Liver (tissue), 8 donors: ENCODE measurements at regions not wholly inside any gene's neighbourhood (a gene's known extent, or its start where the extent isn't known, plus 50 kb on each side); places are given as distances from the start of the nearest gene placed in this dataset.

ENCODE experiments used
- DNase-seq: peaks from one replicate; pipeline ENCODE4 v3.0.0-alpha.2; 2017; ENCODE audit warnings: low spot score
- H3K27ac ChIP-seq, 2 donors: one replicate each; pipeline ENCODE4 v1.7.0; 2013; ENCODE audit warnings: inconsistent platforms in 2 of 2, low read length in 2 of 2, control low read depth in 1 of 2, low read depth in 1 of 2, mild to moderate bottlenecking in 1 of 2
- H3K27me3 ChIP-seq, 4 donors: one replicate each; pipeline versions ENCODE4 v1.6.1 to v1.7.0; 2013; ENCODE audit warnings: low read length in 3 of 4, inconsistent platforms in 1 of 4, mild to moderate bottlenecking in 1 of 4, moderate library complexity in 1 of 4; ENCODE audit not compliant: control insufficient read depth in 4 of 4, insufficient read depth in 4 of 4
- H3K36me3 ChIP-seq, 4 donors: one replicate each; pipeline versions ENCODE4 v1.6.1 to v1.7.0; 2013; ENCODE audit warnings: low read length in 3 of 4, mild to moderate bottlenecking in 3 of 4, low read depth in 1 of 4, moderate library complexity in 1 of 4; ENCODE audit not compliant: control insufficient read depth in 4 of 4, insufficient read depth in 3 of 4
- H3K4me1 ChIP-seq, 4 donors: one replicate each; pipeline versions ENCODE4 v1.6.1 to v1.7.0; 2013; ENCODE audit warnings: low read length in 3 of 4, mild to moderate bottlenecking in 3 of 4, moderate library complexity in 1 of 4; ENCODE audit not compliant: control insufficient read depth in 4 of 4, insufficient read depth in 4 of 4
- H3K4me3 ChIP-seq, 3 donors: one replicate each; pipeline versions ENCODE4 v1.6.1 to v1.7.0; 2013; ENCODE audit warnings: low read length in 3 of 3, control low read depth in 1 of 3, low read depth in 1 of 3, mild to moderate bottlenecking in 1 of 3
- H3K9ac ChIP-seq, 2 donors: one replicate each; pipeline ENCODE4 v1.7.0; 2013; ENCODE audit warnings: low read length in 2 of 2, mild to moderate bottlenecking in 2 of 2, moderate library complexity in 2 of 2, control low read depth in 1 of 2, low read depth in 1 of 2
- H3K9me3 ChIP-seq, 4 donors: one replicate each; pipeline versions ENCODE4 v1.6.1 to v1.7.0; 2013; ENCODE audit warnings: low read length in 3 of 4; ENCODE audit not compliant: control insufficient read depth in 4 of 4
- ATF3 ChIP-seq: IDR thresholded peaks from 2 replicates; pipeline ENCODE4 v1.6.1; 2016; ENCODE audit warnings: antibody characterized with exemption
- CTCF ChIP-seq: fragments of 150-350 bp; IDR thresholded peaks from 2 replicates; pipeline ENCODE4 v1.5.1; 2017; ENCODE audit warnings: improper control_type of control experiment, low read depth, low read length; ENCODE audit not compliant: missing input control
- EGR1 ChIP-seq, 2 donors: IDR thresholded peaks; 2 replicates each; pipeline ENCODE4 v1.6.1; 2016 to 2018; ENCODE audit warnings: antibody characterized with exemption in 2 of 2, low read depth in 2 of 2
- FOXA1 ChIP-seq: IDR thresholded peaks from 2 replicates; pipeline ENCODE4 v1.6.1; 2016; ENCODE audit warnings: antibody characterized with exemption
- FOXA2 ChIP-seq: IDR thresholded peaks from 2 replicates; pipeline ENCODE4 v1.6.1; 2016; ENCODE audit warnings: antibody characterized with exemption
- GABPA ChIP-seq, 2 donors: IDR thresholded peaks in 1 of 2; conservative IDR thresholded peaks in 1 of 2; 2 replicates each; pipeline ENCODE4 v1.6.1; 2016; ENCODE audit warnings: antibody characterized with exemption in 2 of 2, mild to moderate bottlenecking in 1 of 2, moderate library complexity in 1 of 2
- HNF4A ChIP-seq, 2 donors: conservative IDR thresholded peaks; 2 replicates each; pipeline ENCODE4 v1.6.1; 2016; ENCODE audit warnings: antibody characterized with exemption in 2 of 2, mild to moderate bottlenecking in 2 of 2
- HNF4G ChIP-seq: IDR thresholded peaks from 2 replicates; pipeline ENCODE4 v1.6.1; 2016; ENCODE audit warnings: antibody characterized with exemption
- JUND ChIP-seq, 2 donors: IDR thresholded peaks; 2 replicates each; pipeline ENCODE4 v1.6.1; 2016; ENCODE audit warnings: antibody characterized with exemption in 2 of 2
- NR2F2 ChIP-seq: IDR thresholded peaks from 2 replicates; pipeline ENCODE4 v1.6.1; 2016; ENCODE audit warnings: antibody characterized with exemption
- RXRA ChIP-seq, 2 donors: IDR thresholded peaks; 2 replicates each; pipeline ENCODE4 v1.6.1; 2017 to 2018; ENCODE audit warnings: antibody characterized with exemption in 2 of 2, mild to moderate bottlenecking in 1 of 2
- TAF1 ChIP-seq: conservative IDR thresholded peaks from 2 replicates; pipeline ENCODE4 v1.6.1; 2016; ENCODE audit warnings: antibody characterized with exemption, mild to moderate bottlenecking
- YY1 ChIP-seq: IDR thresholded peaks from 2 replicates; pipeline ENCODE4 v1.6.1; 2016; ENCODE audit warnings: antibody characterized with exemption, mild to moderate bottlenecking
- WGBS: extraction: QIAGEN DNeasy Blood & Tissue Kit; methylation state at CpG from one replicate; pipeline ENCODE4 v1.1.7; 2013; 5-methylcytosine and 5-hydroxymethylcytosine counted together
- TF ChIP-seq, protein P1 (sequence below): IDR thresholded peaks from 2 replicates; pipeline ENCODE4 v1.6.1; 2016; ENCODE audit warnings: antibody characterized with exemption, mild to moderate bottlenecking
- TF ChIP-seq, protein P2 (sequence below): IDR thresholded peaks from 2 replicates; pipeline ENCODE4 v1.6.1; 2016; ENCODE audit warnings: antibody characterized with exemption
- TF ChIP-seq, protein P3 (sequence below): IDR thresholded peaks from 2 replicates; pipeline ENCODE4 v1.6.1; 2016; ENCODE audit warnings: antibody characterized with exemption
- donor health status: healthy.
- donor health status: healthy.
- donor health status: healthy.
- donor health status: healthy.
- donor health status: healthy.

GRCh38 chr1:234999513-234999940, 129.1 kb downstream of the TOMM20 start (continued):
- TF ChIP-seq, protein P1, sequence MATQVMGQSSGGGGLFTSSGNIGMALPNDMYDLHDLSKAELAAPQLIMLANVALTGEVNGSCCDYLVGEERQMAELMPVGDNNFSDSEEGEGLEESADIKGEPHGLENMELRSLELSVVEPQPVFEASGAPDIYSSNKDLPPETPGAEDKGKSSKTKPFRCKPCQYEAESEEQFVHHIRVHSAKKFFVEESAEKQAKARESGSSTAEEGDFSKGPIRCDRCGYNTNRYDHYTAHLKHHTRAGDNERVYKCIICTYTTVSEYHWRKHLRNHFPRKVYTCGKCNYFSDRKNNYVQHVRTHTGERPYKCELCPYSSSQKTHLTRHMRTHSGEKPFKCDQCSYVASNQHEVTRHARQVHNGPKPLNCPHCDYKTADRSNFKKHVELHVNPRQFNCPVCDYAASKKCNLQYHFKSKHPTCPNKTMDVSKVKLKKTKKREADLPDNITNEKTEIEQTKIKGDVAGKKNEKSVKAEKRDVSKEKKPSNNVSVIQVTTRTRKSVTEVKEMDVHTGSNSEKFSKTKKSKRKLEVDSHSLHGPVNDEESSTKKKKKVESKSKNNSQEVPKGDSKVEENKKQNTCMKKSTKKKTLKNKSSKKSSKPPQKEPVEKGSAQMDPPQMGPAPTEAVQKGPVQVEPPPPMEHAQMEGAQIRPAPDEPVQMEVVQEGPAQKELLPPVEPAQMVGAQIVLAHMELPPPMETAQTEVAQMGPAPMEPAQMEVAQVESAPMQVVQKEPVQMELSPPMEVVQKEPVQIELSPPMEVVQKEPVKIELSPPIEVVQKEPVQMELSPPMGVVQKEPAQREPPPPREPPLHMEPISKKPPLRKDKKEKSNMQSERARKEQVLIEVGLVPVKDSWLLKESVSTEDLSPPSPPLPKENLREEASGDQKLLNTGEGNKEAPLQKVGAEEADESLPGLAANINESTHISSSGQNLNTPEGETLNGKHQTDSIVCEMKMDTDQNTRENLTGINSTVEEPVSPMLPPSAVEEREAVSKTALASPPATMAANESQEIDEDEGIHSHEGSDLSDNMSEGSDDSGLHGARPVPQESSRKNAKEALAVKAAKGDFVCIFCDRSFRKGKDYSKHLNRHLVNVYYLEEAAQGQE = no peak
- TF ChIP-seq FOXA1 (no peak), HNF4A (conservative IDR thresholded peaks at IDR 0.05) (no peak)

GRCh38 chr1:234997896-234998741, 130.5 kb downstream of the TOMM20 start:
- DNase-seq = no peak
- 75% methylated on average over 17 of the region's 17 CpGs for WGBS
- TF ChIP-seq NR2F2 (peak; percentile 70), FOXA2 (no peak)
- no peaks in the 10 kb centered on the region for H3K9me3 ChIP-seq
- H3K9ac ChIP-seq = peak overlapping the region; percentile 50 to 95
- no peaks in the 10 kb centered on the region for H3K36me3 ChIP-seq
- H3K4me1 ChIP-seq = peaks cover 5 to 15% (median 11%) of the 10 kb centered on the region in 4 donors
- no peaks in the 10 kb centered on the region for H3K27me3 ChIP-seq
- no peak overlapping the region for H3K4me3 ChIP-seq
- peak overlapping the region; percentile 83 to 95 for H3K27ac ChIP-seq

DNA sequence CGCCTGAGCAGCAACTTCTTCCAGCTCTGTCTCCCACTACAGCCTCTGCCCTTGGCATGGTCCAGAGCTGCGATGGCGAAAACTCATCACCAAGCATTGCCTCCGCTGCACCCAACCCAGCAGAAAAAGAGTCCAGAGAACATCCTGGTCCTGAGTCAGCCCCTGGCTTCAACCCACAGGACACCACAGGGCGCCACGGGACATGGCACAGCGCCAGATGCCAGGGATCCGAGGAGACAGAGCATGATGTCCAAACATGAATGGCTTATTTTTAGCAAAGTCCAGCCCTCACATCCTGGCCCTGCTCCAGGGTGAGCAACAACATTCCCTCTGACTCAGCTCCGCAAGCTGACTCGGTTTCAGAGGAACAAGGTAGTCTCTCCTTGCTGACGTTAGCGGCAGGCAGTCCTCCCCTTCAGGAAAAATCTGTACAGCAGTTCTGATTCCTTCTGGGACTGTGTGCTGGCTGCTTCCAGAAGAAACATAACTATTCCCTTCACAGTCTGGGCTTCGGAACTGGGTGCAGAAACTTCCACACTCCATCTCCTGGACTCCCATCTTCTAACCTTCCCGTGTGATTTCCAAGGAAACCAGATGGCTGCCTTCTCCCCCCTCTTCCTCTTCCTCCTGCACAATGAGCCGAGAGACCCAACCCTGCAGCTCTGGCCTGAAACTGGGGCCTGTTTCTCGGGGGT, 131.3 kb downstream of the TOMM20 start:
- Histone ChIP-seq H3K4me3 (no peak overlapping the region), H3K36me3 (no peaks in the 10 kb centered on the region), H3K9ac (peak overlapping the region; percentile 50 to 95), H3K27ac (peak overlapping the region; percentile 83 to 95), H3K4me1 (peaks cover 5 to 15% (median 11%) of the 10 kb centered on the region in 4 donors), H3K27me3 (no peaks in the 10 kb centered on the region), H3K9me3 (no peaks in the 10 kb centered on the region)
- peak; percentile 59 for DNase-seq
- 25% methylated on average over 16 of the region's 16 CpGs for WGBS
- TF ChIP-seq FOXA2 = peak; percentile 78
- TF ChIP-seq, protein P1 = peak; percentile 90
- peak; percentile 93 for TF ChIP-seq NR2F2
- TF ChIP-seq, protein P2, sequence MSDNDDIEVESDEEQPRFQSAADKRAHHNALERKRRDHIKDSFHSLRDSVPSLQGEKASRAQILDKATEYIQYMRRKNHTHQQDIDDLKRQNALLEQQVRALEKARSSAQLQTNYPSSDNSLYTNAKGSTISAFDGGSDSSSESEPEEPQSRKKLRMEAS = peak; percentile 97
- peak; percentile 53 for TF ChIP-seq HNF4G
- TF ChIP-seq YY1 = peak; percentile 92
- peak; percentile 84 to 93 for TF ChIP-seq HNF4A (conservative IDR thresholded peaks at IDR 0.05)
- TF ChIP-seq FOXA1 = peak; percentile 75
- TF ChIP-seq ATF3 = peak; percentile 95
- peak in 1 of 2 donors; percentile 67 for TF ChIP-seq GABPA (IDR thresholded peaks at IDR 0.05 in 1 of 2, conservative IDR thresholded peaks at IDR 0.05 in 1 of 2)
- peak; percentile 93 to 97 for TF ChIP-seq RXRA (IDR thresholded peaks at IDR 0.05)
- peak; percentile 53 to 74 for TF ChIP-seq EGR1 (IDR thresholded peaks at IDR 0.05; ENCODE audit: low read depth in 2 of 2)
- TF ChIP-seq CTCF = no peak
- peak; percentile 90 to 97 for TF ChIP-seq JUND (IDR thresholded peaks at IDR 0.05)
- TF ChIP-seq, protein P3, sequence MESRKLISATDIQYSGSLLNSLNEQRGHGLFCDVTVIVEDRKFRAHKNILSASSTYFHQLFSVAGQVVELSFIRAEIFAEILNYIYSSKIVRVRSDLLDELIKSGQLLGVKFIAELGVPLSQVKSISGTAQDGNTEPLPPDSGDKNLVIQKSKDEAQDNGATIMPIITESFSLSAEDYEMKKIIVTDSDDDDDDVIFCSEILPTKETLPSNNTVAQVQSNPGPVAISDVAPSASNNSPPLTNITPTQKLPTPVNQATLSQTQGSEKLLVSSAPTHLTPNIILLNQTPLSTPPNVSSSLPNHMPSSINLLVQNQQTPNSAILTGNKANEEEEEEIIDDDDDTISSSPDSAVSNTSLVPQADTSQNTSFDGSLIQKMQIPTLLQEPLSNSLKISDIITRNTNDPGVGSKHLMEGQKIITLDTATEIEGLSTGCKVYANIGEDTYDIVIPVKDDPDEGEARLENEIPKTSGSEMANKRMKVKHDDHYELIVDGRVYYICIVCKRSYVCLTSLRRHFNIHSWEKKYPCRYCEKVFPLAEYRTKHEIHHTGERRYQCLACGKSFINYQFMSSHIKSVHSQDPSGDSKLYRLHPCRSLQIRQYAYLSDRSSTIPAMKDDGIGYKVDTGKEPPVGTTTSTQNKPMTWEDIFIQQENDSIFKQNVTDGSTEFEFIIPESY = peak; percentile 90
- peak; percentile 93 for TF ChIP-seq TAF1
